ENCODE measurements at regions not wholly inside any gene's neighbourhood (a gene's known extent, or its start where the extent isn't known, plus 50 kb on each side); places are given as distances from the start of the nearest gene placed in this dataset.

- no peak for TF ChIP-seq EZH2phosphoT487 (conservative IDR thresholded peaks at IDR 0.05; ENCODE audit: low read length)
- TF ChIP-seq, protein P1, sequence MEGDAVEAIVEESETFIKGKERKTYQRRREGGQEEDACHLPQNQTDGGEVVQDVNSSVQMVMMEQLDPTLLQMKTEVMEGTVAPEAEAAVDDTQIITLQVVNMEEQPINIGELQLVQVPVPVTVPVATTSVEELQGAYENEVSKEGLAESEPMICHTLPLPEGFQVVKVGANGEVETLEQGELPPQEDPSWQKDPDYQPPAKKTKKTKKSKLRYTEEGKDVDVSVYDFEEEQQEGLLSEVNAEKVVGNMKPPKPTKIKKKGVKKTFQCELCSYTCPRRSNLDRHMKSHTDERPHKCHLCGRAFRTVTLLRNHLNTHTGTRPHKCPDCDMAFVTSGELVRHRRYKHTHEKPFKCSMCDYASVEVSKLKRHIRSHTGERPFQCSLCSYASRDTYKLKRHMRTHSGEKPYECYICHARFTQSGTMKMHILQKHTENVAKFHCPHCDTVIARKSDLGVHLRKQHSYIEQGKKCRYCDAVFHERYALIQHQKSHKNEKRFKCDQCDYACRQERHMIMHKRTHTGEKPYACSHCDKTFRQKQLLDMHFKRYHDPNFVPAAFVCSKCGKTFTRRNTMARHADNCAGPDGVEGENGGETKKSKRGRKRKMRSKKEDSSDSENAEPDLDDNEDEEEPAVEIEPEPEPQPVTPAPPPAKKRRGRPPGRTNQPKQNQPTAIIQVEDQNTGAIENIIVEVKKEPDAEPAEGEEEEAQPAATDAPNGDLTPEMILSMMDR (IDR thresholded peaks at IDR 0.05; ENCODE audit: insufficient read depth, low read length, poor library complexity, severe bottlenecking) = no peak
- Histone ChIP-seq H3K79me2 (ENCODE audit: insufficient read depth, low read length) (no peaks in the 10 kb centered on the region), H3F3A (ENCODE audit: insufficient read depth) (no peaks in the 10 kb centered on the region)
Measured at GRCh38 chr12:61694214-61694613, 566.0 kb upstream of the USP15 start.

GRCh38 chr12:61701471-61701870, 558.7 kb upstream of the USP15 start:
- H2AFZ ChIP-seq (ENCODE audit: low read depth, low read length, severe bottlenecking) = no peak overlapping the region
- no peaks in the 10 kb centered on the region for H3F3A ChIP-seq (ENCODE audit: insufficient read depth)
- H3K9me2 ChIP-seq (replicated peaks; ENCODE audit: insufficient read depth, low read length) = no peaks in the 10 kb centered on the region
- no peak overlapping the region for H3K9ac ChIP-seq (ENCODE audit: low read length)
- no peaks in the 10 kb centered on the region for H3K9me3 ChIP-seq (ENCODE audit: insufficient read depth, low read length)
- H4K20me1 ChIP-seq (ENCODE audit: low read depth, low read length) = no peaks in the 10 kb centered on the region
- no peaks in the 10 kb centered on the region for H3K36me3 ChIP-seq (ENCODE audit: low read length)
- H3K27ac ChIP-seq (ENCODE audit: low read depth, low read length) = no peak overlapping the region
- TF ChIP-seq, protein P1 (IDR thresholded peaks at IDR 0.05; ENCODE audit: insufficient read depth, low read length, poor library complexity, severe bottlenecking) = no peak
- no peak for TF ChIP-seq EZH2phosphoT487 (conservative IDR thresholded peaks at IDR 0.05; ENCODE audit: low read length)
- no peak overlapping the region for H3K4me3 ChIP-seq (ENCODE audit: insufficient read depth, low read length, poor library complexity, severe bottlenecking)
- H3K27me3 ChIP-seq (ENCODE audit: low read length) = no peaks in the 10 kb centered on the region
- H3K4me2 ChIP-seq (ENCODE audit: low read depth, low read length, poor library complexity, severe bottlenecking) = no peak overlapping the region
- no peaks in the 10 kb centered on the region for H3K79me2 ChIP-seq (ENCODE audit: insufficient read depth, low read length)

More at GRCh38 chr12:61694214-61694613, 566.0 kb upstream of the USP15 start:
- Histone ChIP-seq H4K20me1 (ENCODE audit: low read depth, low read length) (no peaks in the 10 kb centered on the region), H3K4me3 (ENCODE audit: insufficient read depth, low read length, poor library complexity, severe bottlenecking) (no peak overlapping the region), H3K36me3 (ENCODE audit: low read length) (no peaks in the 10 kb centered on the region), H3K9me3 (ENCODE audit: insufficient read depth, low read length) (no peaks in the 10 kb centered on the region), H3K9me2 (replicated peaks; ENCODE audit: insufficient read depth, low read length) (no peaks in the 10 kb centered on the region; the same call in 1 of the 2 replicates), H3K27me3 (ENCODE audit: low read length) (no peaks in the 10 kb centered on the region), H3K4me2 (ENCODE audit: low read depth, low read length, poor library complexity, severe bottlenecking) (no peak overlapping the region), H3K27ac (ENCODE audit: low read depth, low read length) (no peak overlapping the region), H2AFZ (ENCODE audit: low read depth, low read length, severe bottlenecking) (no peak overlapping the region), H3K9ac (ENCODE audit: low read length) (no peak overlapping the region)

GRCh38 chr12:61706783-61707182, 553.4 kb upstream of the USP15 start:
- TF ChIP-seq, protein P1 (IDR thresholded peaks at IDR 0.05; ENCODE audit: insufficient read depth, low read length, poor library complexity, severe bottlenecking) = no peak
- TF ChIP-seq EZH2phosphoT487 (conservative IDR thresholded peaks at IDR 0.05; ENCODE audit: low read length) = no peak
- Histone ChIP-seq H3K4me2 (ENCODE audit: low read depth, low read length, poor library complexity, severe bottlenecking) (no peak overlapping the region), H3K9ac (ENCODE audit: low read length) (no peak overlapping the region), H3K27ac (ENCODE audit: low read depth, low read length) (no peak overlapping the region), H4K20me1 (ENCODE audit: low read depth, low read length) (no peaks in the 10 kb centered on the region), H3K9me2 (replicated peaks; ENCODE audit: insufficient read depth, low read length) (no peaks in the 10 kb centered on the region), H2AFZ (ENCODE audit: low read depth, low read length, severe bottlenecking) (no peak overlapping the region), H3K4me3 (ENCODE audit: insufficient read depth, low read length, poor library complexity, severe bottlenecking) (no peak overlapping the region), H3K36me3 (ENCODE audit: low read length) (no peaks in the 10 kb centered on the region), H3K27me3 (ENCODE audit: low read length) (no peaks in the 10 kb centered on the region), H3F3A (ENCODE audit: insufficient read depth) (no peaks in the 10 kb centered on the region), H3K79me2 (ENCODE audit: insufficient read depth, low read length) (no peaks in the 10 kb centered on the region), H3K9me3 (ENCODE audit: insufficient read depth, low read length) (no peaks in the 10 kb centered on the region)
